ENCODE measurements at regions not wholly inside any gene's neighbourhood (a gene's known extent, or its start where the extent isn't known, plus 50 kb on each side); places are given as distances from the start of the nearest gene placed in this dataset.

DNA sequence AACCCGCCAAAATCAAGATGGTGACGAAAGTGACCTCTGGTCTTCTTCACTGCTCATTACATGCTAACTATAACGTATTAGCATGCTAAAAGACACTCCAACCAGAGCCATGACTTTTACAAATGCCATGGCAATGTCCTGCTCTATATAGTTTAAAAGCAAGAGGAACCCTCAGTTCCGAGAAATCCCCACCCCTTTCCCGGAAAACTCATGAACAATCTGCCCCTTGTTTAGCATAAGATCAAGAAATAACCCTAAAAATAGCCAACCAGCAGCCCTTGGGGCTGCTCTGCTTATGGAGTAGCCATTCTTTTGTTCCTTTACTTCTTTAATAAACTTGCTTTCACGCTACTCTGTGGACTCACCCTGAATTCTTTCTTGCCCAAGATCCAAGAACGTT lies 463.5 kb upstream of the FAM241A start:
- Mint-ChIP-seq H3K4me3 (no peak overlapping the region), H3K36me3 (ENCODE audit: low read depth) (no peaks in the 10 kb centered on the region), H3K27me3 (no peaks in the 10 kb centered on the region), H3K4me1 (no peaks in the 10 kb centered on the region), H3K27ac (no peak overlapping the region)
- no peak for ATAC-seq
- no peak for DNase-seq
- H3K9me3 ChIP-seq (ENCODE audit: control insufficient read depth, low read length, poor library complexity, severe bottlenecking), result no peaks in the 10 kb centered on the region

DNA sequence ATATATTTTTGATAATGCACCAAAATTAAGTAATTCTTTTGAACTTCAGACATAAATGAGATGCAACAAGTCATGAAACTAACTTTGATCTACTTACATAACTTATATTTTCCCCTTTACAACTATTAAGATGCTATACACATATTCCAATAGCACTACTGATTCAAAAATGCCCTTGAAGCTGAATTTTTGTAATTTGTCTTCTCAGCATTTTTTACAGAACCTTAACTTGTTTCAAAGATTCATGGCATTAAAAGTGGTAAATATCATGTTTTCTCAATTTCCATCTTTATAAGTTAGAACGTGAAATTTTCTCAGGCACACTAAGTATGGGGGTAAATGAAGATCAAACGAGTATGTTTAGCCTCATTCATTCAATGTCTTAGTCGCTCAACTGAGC lies 460.0 kb upstream of the FAM241A start:
- no peak overlapping the region for H3K27ac Mint-ChIP-seq

DNA sequence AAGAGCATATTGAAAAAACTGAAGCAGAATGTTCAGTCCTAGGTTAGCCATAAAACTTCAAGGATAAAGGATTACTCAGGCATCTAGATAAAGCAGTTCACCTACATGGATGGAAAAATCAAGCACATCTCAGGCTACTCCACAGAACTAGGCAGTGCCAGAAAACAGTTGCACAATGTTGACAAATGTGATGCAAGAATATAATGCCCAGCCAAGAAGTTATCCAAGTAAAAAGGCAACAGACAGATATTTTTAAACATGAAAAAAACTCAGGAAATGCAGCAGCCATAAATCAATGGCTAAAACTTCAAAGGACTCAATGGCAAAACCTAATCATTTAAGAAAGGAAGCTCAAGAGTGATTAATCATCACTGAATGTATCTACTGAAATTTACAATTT lies 456.0 kb upstream of the FAM241A start:
- no peaks in the 10 kb centered on the region for H3K27me3 Mint-ChIP-seq
- no peak for ATAC-seq
- no peaks in the 10 kb centered on the region for H3K36me3 Mint-ChIP-seq (ENCODE audit: low read depth)
- no peaks in the 10 kb centered on the region for H3K4me1 Mint-ChIP-seq
- H3K4me3 Mint-ChIP-seq, result no peak overlapping the region
- no peak for DNase-seq
- no peaks in the 10 kb centered on the region for H3K9me3 ChIP-seq (ENCODE audit: control insufficient read depth, low read length, poor library complexity, severe bottlenecking)
- no peak overlapping the region for H3K27ac Mint-ChIP-seq

More for the DNA sequence above, 460.0 kb upstream of the FAM241A start:
- no peak for ATAC-seq
- H3K9me3 ChIP-seq (ENCODE audit: control insufficient read depth, low read length, poor library complexity, severe bottlenecking), result no peaks in the 10 kb centered on the region
- no peaks in the 10 kb centered on the region for H3K36me3 Mint-ChIP-seq (ENCODE audit: low read depth)
- no peak for DNase-seq
- H3K4me1 Mint-ChIP-seq, result no peaks in the 10 kb centered on the region
- H3K4me3 Mint-ChIP-seq, result no peak overlapping the region
- no peaks in the 10 kb centered on the region for H3K27me3 Mint-ChIP-seq

DNA sequence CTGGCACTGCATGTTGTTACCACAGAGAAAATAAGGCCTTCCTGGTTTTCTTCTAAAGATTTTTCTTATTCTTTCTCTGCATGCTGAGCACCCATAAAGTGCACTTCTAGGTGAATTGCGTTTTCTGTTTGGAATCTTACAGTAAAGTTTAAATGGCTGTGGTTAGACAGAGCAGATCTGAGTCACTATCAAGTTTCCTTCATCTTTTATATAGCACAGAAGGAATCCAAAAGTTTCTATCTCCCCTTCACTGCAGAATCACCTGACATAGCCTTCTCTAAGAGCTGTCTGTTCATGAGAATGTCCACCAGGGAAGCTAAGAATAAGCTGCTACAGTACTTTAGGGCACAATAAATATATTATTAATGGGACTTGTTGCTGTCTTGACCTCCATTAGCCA lies 455.5 kb upstream of the FAM241A start:
- no peak for DNase-seq
- no peaks in the 10 kb centered on the region for H3K9me3 ChIP-seq (ENCODE audit: control insufficient read depth, low read length, poor library complexity, severe bottlenecking)
- Mint-ChIP-seq H3K27me3 (no peaks in the 10 kb centered on the region), H3K4me3 (no peak overlapping the region), H3K36me3 (ENCODE audit: low read depth) (no peaks in the 10 kb centered on the region), H3K27ac (no peak overlapping the region), H3K4me1 (no peaks in the 10 kb centered on the region)
- no peak for ATAC-seq

DNA sequence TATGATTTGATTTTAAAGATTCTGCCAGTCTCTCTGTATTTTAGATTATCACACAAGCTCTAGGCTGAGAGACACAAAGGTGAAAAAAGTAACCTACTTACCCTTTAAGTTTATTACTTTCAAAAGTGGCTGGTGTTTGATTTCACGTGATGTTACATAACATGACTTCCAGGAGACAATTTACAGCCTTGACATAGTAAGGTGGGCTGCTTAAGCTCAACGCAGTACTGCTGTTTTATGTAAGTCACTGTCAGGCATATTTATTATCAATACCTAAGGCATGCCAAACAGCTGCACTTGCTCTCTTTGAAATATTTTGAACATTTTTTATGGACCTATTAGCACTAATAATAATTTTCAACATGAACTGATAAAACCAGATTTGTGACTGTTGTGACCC lies 451.5 kb upstream of the FAM241A start:
- no peak for ATAC-seq
- DNase-seq, result no peak
- H3K9me3 ChIP-seq (ENCODE audit: control insufficient read depth, low read length, poor library complexity, severe bottlenecking), result no peaks in the 10 kb centered on the region
- Mint-ChIP-seq H3K27ac (no peak overlapping the region), H3K36me3 (ENCODE audit: low read depth) (no peaks in the 10 kb centered on the region), H3K4me1 (no peaks in the 10 kb centered on the region), H3K27me3 (no peaks in the 10 kb centered on the region), H3K4me3 (no peak overlapping the region)

GRCh38 chr4:111695677-111696076 lies 449.6 kb upstream of the FAM241A start:
- H3K27me3 Mint-ChIP-seq, result no peaks in the 10 kb centered on the region
- no peak for ATAC-seq
- H3K4me3 Mint-ChIP-seq, result no peak overlapping the region
- no peak overlapping the region for H3K27ac Mint-ChIP-seq
- DNase-seq, result no peak
- no peaks in the 10 kb centered on the region for H3K9me3 ChIP-seq (ENCODE audit: control insufficient read depth, low read length, poor library complexity, severe bottlenecking)
- no peaks in the 10 kb centered on the region for H3K36me3 Mint-ChIP-seq (ENCODE audit: low read depth)
- no peaks in the 10 kb centered on the region for H3K4me1 Mint-ChIP-seq

GRCh38 chr4:111696505-111696904 lies 448.7 kb upstream of the FAM241A start:
- H3K27ac Mint-ChIP-seq, result no peak overlapping the region
- no peaks in the 10 kb centered on the region for H3K27me3 Mint-ChIP-seq
- no peaks in the 10 kb centered on the region for H3K9me3 ChIP-seq (ENCODE audit: control insufficient read depth, low read length, poor library complexity, severe bottlenecking)
- H3K4me1 Mint-ChIP-seq, result no peaks in the 10 kb centered on the region
- H3K36me3 Mint-ChIP-seq (ENCODE audit: low read depth), result no peaks in the 10 kb centered on the region
- ATAC-seq, result no peak
- no peak overlapping the region for H3K4me3 Mint-ChIP-seq
- DNase-seq, result no peak

DNA sequence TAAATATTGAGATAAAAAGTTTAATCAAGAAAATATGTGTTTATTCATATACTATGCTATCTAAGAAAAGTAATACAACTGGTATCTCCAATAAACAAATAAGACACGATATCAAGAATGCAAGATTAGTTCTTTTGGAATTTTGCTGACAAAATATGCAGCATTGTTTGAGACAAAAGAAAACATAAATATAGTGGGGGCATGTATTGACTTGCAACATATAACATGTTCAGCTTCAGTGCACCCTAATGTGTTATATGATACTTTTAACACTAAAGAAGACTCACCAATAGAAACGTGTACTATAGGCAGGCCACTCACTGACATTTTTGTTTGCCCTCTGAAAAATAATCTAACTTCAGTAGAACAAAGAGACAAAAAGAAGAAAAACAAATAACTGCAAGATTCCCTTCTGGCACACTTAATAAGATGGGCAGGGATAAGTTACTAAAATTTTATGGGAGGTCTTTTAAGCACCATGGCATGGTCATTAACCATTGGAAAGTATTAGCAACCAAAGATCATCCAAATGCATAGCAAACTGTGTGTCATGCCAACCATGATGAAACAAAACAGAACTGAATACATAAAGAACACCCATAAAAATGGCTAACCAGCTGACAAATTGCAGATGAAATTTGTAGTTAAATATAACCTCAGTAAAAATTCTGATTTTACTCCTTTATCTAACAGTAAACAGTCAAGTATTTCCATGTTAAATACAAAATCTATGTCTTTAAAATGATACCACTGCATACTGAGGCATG lies 447.9 kb upstream of the FAM241A start:
- DNase-seq, result no peak
- H3K9me3 ChIP-seq (ENCODE audit: control insufficient read depth, low read length, poor library complexity, severe bottlenecking), result no peaks in the 10 kb centered on the region
- Mint-ChIP-seq H3K27me3 (no peaks in the 10 kb centered on the region), H3K4me1 (no peaks in the 10 kb centered on the region), H3K4me3 (no peak overlapping the region), H3K36me3 (ENCODE audit: low read depth) (no peaks in the 10 kb centered on the region), H3K27ac (no peak overlapping the region)
- no peak for ATAC-seq

- H3K9me3 ChIP-seq (ENCODE audit: control insufficient read depth, low read length, poor library complexity, severe bottlenecking), result no peaks in the 10 kb centered on the region
- Mint-ChIP-seq H3K27me3 (no peaks in the 10 kb centered on the region), H3K36me3 (ENCODE audit: low read depth) (no peaks in the 10 kb centered on the region), H3K4me1 (no peaks in the 10 kb centered on the region), H3K27ac (no peak overlapping the region), H3K4me3 (no peak overlapping the region)
- DNase-seq (no peak), ATAC-seq (no peak)
Measured at GRCh38 chr4:111698361-111698760, 446.9 kb upstream of the FAM241A start.

DNA sequence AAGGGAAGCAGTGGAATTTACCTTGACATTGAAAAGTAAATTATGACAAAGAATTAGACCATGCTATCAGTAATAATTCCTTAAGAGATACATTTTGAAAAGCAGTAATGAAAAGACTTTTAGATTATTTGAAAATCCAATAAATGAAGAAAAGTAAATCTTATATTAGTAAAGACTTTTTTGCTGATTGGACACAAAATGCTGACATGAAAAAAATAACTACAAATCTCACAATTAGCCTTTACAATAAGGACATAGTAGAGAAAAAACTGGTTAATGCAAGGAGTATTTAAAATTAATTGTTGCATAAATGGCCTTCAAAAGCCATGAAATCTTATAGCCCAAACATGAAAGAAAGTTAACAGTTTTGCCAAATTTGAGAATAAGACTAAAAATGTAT lies 446.1 kb upstream of the FAM241A start:
- Mint-ChIP-seq H3K4me1 (no peaks in the 10 kb centered on the region), H3K27ac (no peak overlapping the region), H3K36me3 (ENCODE audit: low read depth) (no peaks in the 10 kb centered on the region), H3K4me3 (no peak overlapping the region), H3K27me3 (no peaks in the 10 kb centered on the region)
- DNase-seq (no peak), ATAC-seq (no peak)
- no peaks in the 10 kb centered on the region for H3K9me3 ChIP-seq (ENCODE audit: control insufficient read depth, low read length, poor library complexity, severe bottlenecking)

GRCh38 chr4:111701102-111701501 lies 444.2 kb upstream of the FAM241A start:
- Mint-ChIP-seq H3K27ac (no peak overlapping the region), H3K36me3 (ENCODE audit: low read depth) (no peaks in the 10 kb centered on the region), H3K4me3 (no peak overlapping the region), H3K4me1 (no peaks in the 10 kb centered on the region), H3K27me3 (no peaks in the 10 kb centered on the region)
- ATAC-seq (no peak), DNase-seq (no peak)
- H3K9me3 ChIP-seq (ENCODE audit: control insufficient read depth, low read length, poor library complexity, severe bottlenecking), result no peaks in the 10 kb centered on the region

DNA sequence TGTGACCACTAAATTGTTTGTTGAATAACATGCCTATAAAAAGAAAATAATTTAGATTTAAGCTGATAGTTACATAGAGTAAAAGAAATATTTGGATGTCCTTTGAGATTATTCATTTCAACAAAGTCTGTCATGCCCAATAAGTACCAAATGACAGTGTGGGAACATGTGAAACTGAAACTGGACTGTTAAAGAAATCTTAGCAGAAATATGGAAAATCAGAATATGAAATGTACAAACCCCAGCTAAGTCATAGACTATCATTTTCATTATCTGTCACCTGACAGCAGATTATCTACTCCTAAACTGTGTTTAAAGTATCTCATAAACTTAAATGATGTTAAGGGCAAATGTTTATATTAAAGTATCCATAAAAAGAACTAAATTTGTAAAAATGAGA lies 437.8 kb upstream of the FAM241A start:
- no peak overlapping the region for H3K27ac Mint-ChIP-seq
- no peak for DNase-seq
- H3K4me3 Mint-ChIP-seq, result no peak overlapping the region
- no peaks in the 10 kb centered on the region for H3K27me3 Mint-ChIP-seq
- no peak for ATAC-seq
- no peaks in the 10 kb centered on the region for H3K9me3 ChIP-seq (ENCODE audit: control insufficient read depth, low read length, poor library complexity, severe bottlenecking)
- H3K36me3 Mint-ChIP-seq (ENCODE audit: low read depth), result no peaks in the 10 kb centered on the region
- H3K4me1 Mint-ChIP-seq, result no peaks in the 10 kb centered on the region

GRCh38 chr4:111712093-111712677 lies 433.1 kb upstream of the FAM241A start:
- Mint-ChIP-seq H3K27ac (no peak overlapping the region), H3K36me3 (ENCODE audit: low read depth) (no peaks in the 10 kb centered on the region), H3K4me1 (no peaks in the 10 kb centered on the region), H3K4me3 (no peak overlapping the region), H3K27me3 (no peaks in the 10 kb centered on the region)
- DNase-seq, result no peak
- H3K9me3 ChIP-seq (ENCODE audit: control insufficient read depth, low read length, poor library complexity, severe bottlenecking), result no peaks in the 10 kb centered on the region
- no peak for ATAC-seq

GRCh38 chr4:111713276-111713675 lies 432.0 kb upstream of the FAM241A start:
- ATAC-seq (no peak), DNase-seq (no peak)
- H3K9me3 ChIP-seq (ENCODE audit: control insufficient read depth, low read length, poor library complexity, severe bottlenecking), result no peaks in the 10 kb centered on the region
- H3K27ac Mint-ChIP-seq, result no peak overlapping the region
- H3K4me3 Mint-ChIP-seq, result no peak overlapping the region
- H3K27me3 Mint-ChIP-seq, result no peaks in the 10 kb centered on the region
- no peaks in the 10 kb centered on the region for H3K36me3 Mint-ChIP-seq (ENCODE audit: low read depth)
- H3K4me1 Mint-ChIP-seq, result no peaks in the 10 kb centered on the region
